GM21367 (cell line): ENCODE measurements at regions not wholly inside any gene's neighbourhood (a gene's known extent, or its start where the extent isn't known, plus 50 kb on each side); places are given as distances from the start of the nearest gene placed in this dataset.
"Not testable (repeated sequence)": the region's sequence is repeated elsewhere in the genome, so short reads cannot be mapped to it uniquely, and the experiment has no call there.

Experiments used
- ATAC-seq: cut with Tn5 transposase; IDR thresholded peaks from one replicate; pipeline ENCODE4 v1.9.1; 2021; ENCODE audit not compliant: unreplicated experiment

GRCh38 chr1:244316986-244317655 lies 134.6 kb downstream of the ADSS2 start:
- no peak for ATAC-seq

GRCh38 chr1:244318078-244318477 lies 133.6 kb downstream of the ADSS2 start:
- no peak for ATAC-seq

- no peak for ATAC-seq
Observed at GRCh38 chr1:244318512-244318911, 133.2 kb downstream of the ADSS2 start.

- peak; percentile 68 for ATAC-seq
Observed at GRCh38 chr1:244319283-244320132, 132.2 kb downstream of the ADSS2 start.

- no peak for ATAC-seq
Observed at GRCh38 chr1:244322181-244322580, 129.5 kb downstream of the ADSS2 start.

- ATAC-seq = no peak
Observed at GRCh38 chr1:244322791-244323521, 128.8 kb downstream of the ADSS2 start.

GRCh38 chr1:244324176-244324883 lies 127.4 kb downstream of the ADSS2 start:
- ATAC-seq = no peak

GRCh38 chr1:244325056-244325758 lies 126.5 kb downstream of the ADSS2 start:
- ATAC-seq = peak; percentile 77

- ATAC-seq = no peak
Observed at GRCh38 chr1:244326757-244327156, 125.0 kb downstream of the ADSS2 start.

GRCh38 chr1:244327533-244327932 lies 124.2 kb downstream of the ADSS2 start:
- no peak for ATAC-seq

GRCh38 chr1:244328476-244328875 lies 123.2 kb downstream of the ADSS2 start:
- no peak for ATAC-seq

GRCh38 chr1:244329591-244330317 lies 122.0 kb downstream of the ADSS2 start:
- no peak for ATAC-seq

GRCh38 chr1:244330318-244330625 lies 121.4 kb downstream of the ADSS2 start:
- no peak for ATAC-seq

- not testable (repeated sequence) for ATAC-seq
Observed at GRCh38 chr1:244332761-244333160, 118.9 kb downstream of the ADSS2 start.

- ATAC-seq = not testable (repeated sequence)
Observed at GRCh38 chr1:244334315-244334714, 117.4 kb downstream of the ADSS2 start.

GRCh38 chr1:244334842-244335241 lies 116.9 kb downstream of the ADSS2 start:
- not testable (repeated sequence) for ATAC-seq

GRCh38 chr1:244335456-244335855 lies 116.3 kb downstream of the ADSS2 start:
- no peak for ATAC-seq

- ATAC-seq = no peak
Observed at GRCh38 chr1:244336232-244336899, 115.3 kb downstream of the ADSS2 start.

GRCh38 chr1:244337839-244338238 lies 113.9 kb downstream of the ADSS2 start:
- no peak for ATAC-seq
